ENCODE measurements at regions not wholly inside any gene's neighbourhood (a gene's known extent, or its start where the extent isn't known, plus 50 kb on each side); places are given as distances from the start of the nearest gene placed in this dataset.

GRCh38 chr7:86931439-86931838 lies 128.0 kb downstream of the ELAPOR2 start:
- Mint-ChIP-seq H3K4me3 (no peak overlapping the region), H3K9me3 (no peaks in the 10 kb centered on the region), H3K4me1 (no peaks in the 10 kb centered on the region), H3K27ac (no peak overlapping the region), H3K27me3 (ENCODE audit: low read depth) (no peaks in the 10 kb centered on the region), H3K36me3 (ENCODE audit: low read depth) (peaks cover 23% of the 10 kb centered on the region)
- TF ChIP-seq CTCF (IDR thresholded peaks at IDR 0.05; ENCODE audit: unreplicated experiment in 3 of 3): no peak

- no peak overlapping the region for H3K27ac Mint-ChIP-seq
- H3K4me3 Mint-ChIP-seq: no peak overlapping the region
- H3K4me1 Mint-ChIP-seq: no peaks in the 10 kb centered on the region
- H3K9me3 Mint-ChIP-seq: no peaks in the 10 kb centered on the region
- peaks cover 25% of the 10 kb centered on the region for H3K36me3 Mint-ChIP-seq (ENCODE audit: low read depth)
- no peak for TF ChIP-seq CTCF (IDR thresholded peaks at IDR 0.05; ENCODE audit: unreplicated experiment in 3 of 3)
- no peaks in the 10 kb centered on the region for H3K27me3 Mint-ChIP-seq (ENCODE audit: low read depth)
Measured at GRCh38 chr7:86930554-86931307, 128.7 kb downstream of the ELAPOR2 start.

- Mint-ChIP-seq H3K4me3 (no peak overlapping the region), H3K4me1 (no peaks in the 10 kb centered on the region), H3K9me3 (no peaks in the 10 kb centered on the region), H3K36me3 (ENCODE audit: low read depth) (peaks cover 30% of the 10 kb centered on the region), H3K27me3 (ENCODE audit: low read depth) (no peaks in the 10 kb centered on the region), H3K27ac (no peak overlapping the region)
- no peak for TF ChIP-seq CTCF (IDR thresholded peaks at IDR 0.05; ENCODE audit: unreplicated experiment in 3 of 3)
Measured at GRCh38 chr7:86929293-86930109, 130.0 kb downstream of the ELAPOR2 start.

- no peak for TF ChIP-seq CTCF (IDR thresholded peaks at IDR 0.05; ENCODE audit: unreplicated experiment in 3 of 3)
- H3K9me3 Mint-ChIP-seq: no peaks in the 10 kb centered on the region
- no peak overlapping the region for H3K27ac Mint-ChIP-seq
- no peaks in the 10 kb centered on the region for H3K4me1 Mint-ChIP-seq
- no peak overlapping the region for H3K4me3 Mint-ChIP-seq
- no peaks in the 10 kb centered on the region for H3K27me3 Mint-ChIP-seq (ENCODE audit: low read depth)
- peaks cover 29% of the 10 kb centered on the region for H3K36me3 Mint-ChIP-seq (ENCODE audit: low read depth)
Measured at GRCh38 chr7:86928308-86928707, 131.1 kb downstream of the ELAPOR2 start.

GRCh38 chr7:86926732-86927131 lies 132.7 kb downstream of the ELAPOR2 start:
- H3K27me3 Mint-ChIP-seq (ENCODE audit: low read depth): no peaks in the 10 kb centered on the region
- no peak overlapping the region for H3K4me3 Mint-ChIP-seq
- peaks cover 29% of the 10 kb centered on the region for H3K36me3 Mint-ChIP-seq (ENCODE audit: low read depth)
- no peak overlapping the region for H3K27ac Mint-ChIP-seq
- no peaks in the 10 kb centered on the region for H3K4me1 Mint-ChIP-seq
- peak; percentile 62 to 72 (median 69) for TF ChIP-seq CTCF (IDR thresholded peaks at IDR 0.05; ENCODE audit: unreplicated experiment in 3 of 3)
- no peaks in the 10 kb centered on the region for H3K9me3 Mint-ChIP-seq
